Tibial nerve (tissue), 4 donors: ENCODE measurements at regions not wholly inside any gene's neighbourhood (a gene's known extent, or its start where the extent isn't known, plus 50 kb on each side); places are given as distances from the start of the nearest gene placed in this dataset.

Experiments
- DNase-seq, 2 donors: peaks; one replicate each; pipeline ENCODE4 v3.0.0-alpha.2; 2019; ENCODE audit warnings: low spot score in 2 of 2
- H3K27ac ChIP-seq, 4 donors: fragments of 200-600 bp; sonication (generic) in 3 of 4; one replicate each; pipeline ENCODE4 v1.5.1; 2017 to 2019; ENCODE audit warnings: mild to moderate bottlenecking in 1 of 4
- H3K27me3 ChIP-seq, 2 donors: fragments of 200-600 bp; sonication (generic) in 1 of 2; one replicate each; pipeline versions ENCODE4 v1.5.1 to v1.6.0; 2017 to 2019
- H3K36me3 ChIP-seq, 3 donors: fragments of 200-600 bp; sonication (generic); one replicate each; pipeline ENCODE4 v1.5.1; 2018 to 2019
- H3K4me1 ChIP-seq, 4 donors: fragments of 200-600 bp; sonication (generic) in 3 of 4; one replicate each; pipeline ENCODE4 v1.5.1; 2017 to 2019
- H3K4me3 ChIP-seq, 4 donors: fragments of 200-600 bp; sonication (generic) in 3 of 4; one replicate each; pipeline ENCODE4 v1.5.1; 2017 to 2019; ENCODE audit warnings: mild to moderate bottlenecking in 1 of 4, moderate library complexity in 1 of 4
- H3K9me3 ChIP-seq, 4 donors: fragments of 200-600 bp; sonication (generic) in 3 of 4; one replicate each; pipeline ENCODE4 v1.5.1; 2017 to 2019
- CTCF ChIP-seq, 5 experiments: fragments of 200-600 bp in 3 of 5; fragments of 450-650 bp in 2 of 5; sonication (generic) in 3 of 5; IDR thresholded peaks; one replicate each; pipeline ENCODE4 v1.5.1; 2016 to 2019; ENCODE audit warnings: antibody characterized with exemption in 5 of 5, mild to moderate bottlenecking in 3 of 5, moderate library complexity in 2 of 5
- EP300 ChIP-seq, 2 donors: sonication (generic); formaldehyde crosslinking; IDR thresholded peaks; one replicate each; pipeline ENCODE4 v1.6.1; 2017; ENCODE audit warnings: antibody characterized with exemption in 2 of 2, mild to moderate bottlenecking in 1 of 2
- POLR2A ChIP-seq, 2 donors: fragments of 450-650 bp; IDR thresholded peaks; one replicate each; pipeline ENCODE4 v1.6.1; 2017; ENCODE audit warnings: antibody characterized with exemption in 2 of 2, mild to moderate bottlenecking in 2 of 2, moderate library complexity in 2 of 2
- WGBS, 2 donors: methylation state at CpG; one replicate each; pipeline ENCODE4 v1.1.5; 2018; 5-methylcytosine and 5-hydroxymethylcytosine counted together

- H3K4me1 ChIP-seq = no peaks in the 10 kb centered on the region
- no peak for TF ChIP-seq CTCF (IDR thresholded peaks at IDR 0.05)
- TF ChIP-seq POLR2A (IDR thresholded peaks at IDR 0.05) = no peak
- no peak for TF ChIP-seq EP300 (IDR thresholded peaks at IDR 0.05)
- no peak for DNase-seq
- peaks cover 0 to under 1% (median 0%) of the 10 kb centered on the region in 4 donors for H3K9me3 ChIP-seq
- H3K27me3 ChIP-seq = no peaks in the 10 kb centered on the region
- no peaks in the 10 kb centered on the region for H3K36me3 ChIP-seq
- H3K4me3 ChIP-seq = no peak overlapping the region
- H3K27ac ChIP-seq = no peak overlapping the region
- 88 to 89% methylated on average over 6 of the region's 6 CpGs for WGBS, 2 donors
Observed at GRCh38 chr7:115883629-115884028, 146.9 kb downstream of the TFEC start.

- Histone ChIP-seq H3K4me3 (no peak overlapping the region), H3K36me3 (no peaks in the 10 kb centered on the region), H3K27me3 (no peaks in the 10 kb centered on the region), H3K9me3 (no peaks in the 10 kb centered on the region), H3K4me1 (no peaks in the 10 kb centered on the region), H3K27ac (no peak overlapping the region)
- no peak for DNase-seq
- WGBS, 2 donors = 88 to 96% methylated on average over 2 of the region's 2 CpGs
- TF ChIP-seq CTCF (IDR thresholded peaks at IDR 0.05) = no peak
- TF ChIP-seq EP300 (IDR thresholded peaks at IDR 0.05) = no peak
- TF ChIP-seq POLR2A (IDR thresholded peaks at IDR 0.05) = no peak
Observed at GRCh38 chr7:115881476-115881875, 149.1 kb downstream of the TFEC start.

GRCh38 chr7:115879171-115879570, 151.4 kb downstream of the TFEC start:
- H3K4me1 ChIP-seq = no peaks in the 10 kb centered on the region
- no peak overlapping the region for H3K4me3 ChIP-seq
- no peaks in the 10 kb centered on the region for H3K27me3 ChIP-seq
- no peak overlapping the region for H3K27ac ChIP-seq
- DNase-seq = no peak
- TF ChIP-seq EP300 (IDR thresholded peaks at IDR 0.05) (no peak), POLR2A (IDR thresholded peaks at IDR 0.05) (no peak), CTCF (IDR thresholded peaks at IDR 0.05) (no peak)
- no peaks in the 10 kb centered on the region for H3K9me3 ChIP-seq
- 92 to 93% methylated on average over 2 of the region's 2 CpGs for WGBS, 2 donors
- H3K36me3 ChIP-seq = no peaks in the 10 kb centered on the region

GRCh38 chr7:115869801-115870200, 160.8 kb downstream of the TFEC start:
- Histone ChIP-seq H3K9me3 (no peaks in the 10 kb centered on the region), H3K4me3 (no peak overlapping the region), H3K27ac (no peak overlapping the region), H3K36me3 (no peaks in the 10 kb centered on the region), H3K27me3 (no peaks in the 10 kb centered on the region), H3K4me1 (no peaks in the 10 kb centered on the region)
- DNase-seq = no peak
- TF ChIP-seq CTCF (IDR thresholded peaks at IDR 0.05) (no peak), EP300 (IDR thresholded peaks at IDR 0.05) (no peak), POLR2A (IDR thresholded peaks at IDR 0.05) (no peak)

- no peak overlapping the region for H3K4me3 ChIP-seq
- no peaks in the 10 kb centered on the region for H3K4me1 ChIP-seq
- DNase-seq = no peak
- H3K9me3 ChIP-seq = no peaks in the 10 kb centered on the region
- H3K36me3 ChIP-seq = no peaks in the 10 kb centered on the region
- TF ChIP-seq CTCF (IDR thresholded peaks at IDR 0.05) (no peak), EP300 (IDR thresholded peaks at IDR 0.05) (no peak), POLR2A (IDR thresholded peaks at IDR 0.05) (no peak)
- no peaks in the 10 kb centered on the region for H3K27me3 ChIP-seq
- 70 to 74% methylated on average over 3 of the region's 3 CpGs for WGBS, 2 donors
- no peak overlapping the region for H3K27ac ChIP-seq
Observed at GRCh38 chr7:115869190-115869589, 161.4 kb downstream of the TFEC start.
